Cardiac fibroblast (primary cell): ENCODE measurements at regions not wholly inside any gene's neighbourhood (a gene's known extent, or its start where the extent isn't known, plus 50 kb on each side); places are given as distances from the start of the nearest gene placed in this dataset.
"Not testable (repeated sequence)": the region's sequence is repeated elsewhere in the genome, so short reads cannot be mapped to it uniquely, and the experiment has no call there.

ENCODE experiments used
- DNase-seq, 2 donors: peaks; one replicate each; pipeline versions ENCODE4 v3.0.0 to v3.0.0-alpha.2; 2010; ENCODE audit warnings: low read depth in 2 of 2
- H3K4me3 ChIP-seq, 2 donors: replicated peaks in 1 of 2; 1 replicate in 1 of 2; 2 replicates in 1 of 2; pipeline ENCODE4 v1.5.1; 2011; ENCODE audit warnings: low read depth in 2 of 2, low read length in 2 of 2, mild to moderate bottlenecking in 2 of 2, moderate library complexity in 1 of 2
- TF ChIP-seq, protein P1 (sequence below): IDR thresholded peaks from one replicate; pipeline ENCODE4 v1.5.1; 2011; ENCODE audit warnings: low read depth, mild to moderate bottlenecking, low read length, inconsistent platforms

- DNase-seq, result no peak
- H3K4me3 ChIP-seq, result no peak overlapping the region
- TF ChIP-seq, protein P1, sequence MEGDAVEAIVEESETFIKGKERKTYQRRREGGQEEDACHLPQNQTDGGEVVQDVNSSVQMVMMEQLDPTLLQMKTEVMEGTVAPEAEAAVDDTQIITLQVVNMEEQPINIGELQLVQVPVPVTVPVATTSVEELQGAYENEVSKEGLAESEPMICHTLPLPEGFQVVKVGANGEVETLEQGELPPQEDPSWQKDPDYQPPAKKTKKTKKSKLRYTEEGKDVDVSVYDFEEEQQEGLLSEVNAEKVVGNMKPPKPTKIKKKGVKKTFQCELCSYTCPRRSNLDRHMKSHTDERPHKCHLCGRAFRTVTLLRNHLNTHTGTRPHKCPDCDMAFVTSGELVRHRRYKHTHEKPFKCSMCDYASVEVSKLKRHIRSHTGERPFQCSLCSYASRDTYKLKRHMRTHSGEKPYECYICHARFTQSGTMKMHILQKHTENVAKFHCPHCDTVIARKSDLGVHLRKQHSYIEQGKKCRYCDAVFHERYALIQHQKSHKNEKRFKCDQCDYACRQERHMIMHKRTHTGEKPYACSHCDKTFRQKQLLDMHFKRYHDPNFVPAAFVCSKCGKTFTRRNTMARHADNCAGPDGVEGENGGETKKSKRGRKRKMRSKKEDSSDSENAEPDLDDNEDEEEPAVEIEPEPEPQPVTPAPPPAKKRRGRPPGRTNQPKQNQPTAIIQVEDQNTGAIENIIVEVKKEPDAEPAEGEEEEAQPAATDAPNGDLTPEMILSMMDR, result no peak
Observed at GRCh38 chr11:115980337-115981103, 476.3 kb upstream of the CADM1 start.

DNA sequence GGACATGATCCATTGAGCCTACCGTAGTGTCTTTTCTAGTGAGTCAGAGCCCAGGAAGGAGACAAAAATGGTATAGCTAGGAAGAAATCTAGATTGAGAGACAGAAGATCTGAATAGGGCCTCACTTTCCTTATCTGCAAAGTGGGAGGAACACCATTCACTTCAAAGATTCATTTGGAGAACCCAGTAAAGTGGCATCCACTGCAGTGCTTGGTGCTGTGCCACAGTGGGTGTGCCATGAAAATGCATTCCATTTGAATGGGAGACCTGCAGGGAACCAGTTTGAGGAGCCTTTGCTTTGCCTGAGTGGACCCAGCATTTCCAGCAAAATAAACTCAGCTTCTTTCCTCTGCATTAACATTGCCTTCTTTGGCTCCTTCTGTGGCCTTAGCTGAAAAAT lies 470.5 kb upstream of the CADM1 start:
- no peak for DNase-seq
- no peak overlapping the region for H3K4me3 ChIP-seq
- TF ChIP-seq, protein P1, result no peak

GRCh38 chr11:115967203-115967602 lies 463.0 kb upstream of the CADM1 start:
- not testable (repeated sequence) for H3K4me3 ChIP-seq, DNase-seq

DNA sequence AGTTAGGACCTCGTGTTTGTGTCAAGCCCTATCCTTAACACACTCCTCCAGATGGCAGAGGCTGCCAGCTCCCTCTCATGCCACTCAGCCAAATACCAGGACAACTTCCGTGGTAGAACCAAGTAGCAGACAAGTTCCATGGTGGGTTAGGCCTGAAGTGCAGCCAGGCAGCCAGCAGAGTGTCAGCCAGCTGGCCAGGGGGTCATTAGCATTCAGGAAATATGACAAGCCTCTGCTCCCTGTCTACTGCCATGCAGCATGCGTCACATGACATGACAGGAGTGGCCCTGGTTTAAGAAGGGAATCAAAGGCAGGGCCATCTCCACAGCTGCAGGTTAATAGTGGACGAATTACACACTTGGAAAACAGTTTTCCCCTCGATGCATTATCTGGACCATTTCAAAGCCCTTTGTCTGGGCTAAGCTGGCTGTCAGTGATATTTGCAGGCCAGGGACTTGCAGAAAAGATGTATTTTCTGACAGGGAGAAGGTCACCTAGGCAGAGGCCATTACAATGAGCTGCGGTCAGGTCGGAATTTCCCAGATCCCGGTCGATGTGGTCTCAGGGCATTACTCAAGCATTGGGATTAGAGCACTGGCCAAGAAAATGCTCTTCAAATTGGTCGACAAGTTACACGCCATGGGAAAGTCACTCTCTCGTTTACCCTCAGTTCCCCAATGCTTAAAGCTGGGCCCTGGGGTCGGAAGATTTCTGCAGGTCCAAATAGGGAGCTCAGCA lies 461.7 kb upstream of the CADM1 start:
- DNase-seq, result no peak
- TF ChIP-seq, protein P1, result no peak
- no peak overlapping the region for H3K4me3 ChIP-seq

DNA sequence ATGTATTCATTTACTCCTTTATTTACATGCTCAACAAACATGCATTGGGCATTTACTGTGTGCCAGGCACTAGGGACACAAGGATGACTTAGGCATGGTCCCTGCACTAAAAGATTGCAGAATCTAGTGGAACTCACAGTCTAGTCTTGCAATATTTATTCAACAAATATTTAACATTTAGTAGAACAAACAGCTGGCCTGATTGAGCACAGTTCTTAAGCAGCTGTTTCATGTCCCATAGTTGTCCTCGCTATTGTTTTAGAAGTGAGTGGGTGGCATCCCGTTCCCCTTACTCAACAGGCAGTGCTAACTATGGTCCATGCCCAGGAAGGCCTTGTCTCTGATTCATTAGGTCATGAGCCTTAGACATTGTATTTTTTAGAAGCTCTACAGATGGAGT lies 459.9 kb upstream of the CADM1 start:
- peak; percentile 41 to 74 for DNase-seq
- no peak overlapping the region for H3K4me3 ChIP-seq
- TF ChIP-seq, protein P1, result no peak

- TF ChIP-seq, protein P1, result no peak
- H3K4me3 ChIP-seq, result no peak overlapping the region
- peak; percentile 10 to 31 for DNase-seq
Observed at GRCh38 chr11:115963156-115963555, 458.9 kb upstream of the CADM1 start.

DNA sequence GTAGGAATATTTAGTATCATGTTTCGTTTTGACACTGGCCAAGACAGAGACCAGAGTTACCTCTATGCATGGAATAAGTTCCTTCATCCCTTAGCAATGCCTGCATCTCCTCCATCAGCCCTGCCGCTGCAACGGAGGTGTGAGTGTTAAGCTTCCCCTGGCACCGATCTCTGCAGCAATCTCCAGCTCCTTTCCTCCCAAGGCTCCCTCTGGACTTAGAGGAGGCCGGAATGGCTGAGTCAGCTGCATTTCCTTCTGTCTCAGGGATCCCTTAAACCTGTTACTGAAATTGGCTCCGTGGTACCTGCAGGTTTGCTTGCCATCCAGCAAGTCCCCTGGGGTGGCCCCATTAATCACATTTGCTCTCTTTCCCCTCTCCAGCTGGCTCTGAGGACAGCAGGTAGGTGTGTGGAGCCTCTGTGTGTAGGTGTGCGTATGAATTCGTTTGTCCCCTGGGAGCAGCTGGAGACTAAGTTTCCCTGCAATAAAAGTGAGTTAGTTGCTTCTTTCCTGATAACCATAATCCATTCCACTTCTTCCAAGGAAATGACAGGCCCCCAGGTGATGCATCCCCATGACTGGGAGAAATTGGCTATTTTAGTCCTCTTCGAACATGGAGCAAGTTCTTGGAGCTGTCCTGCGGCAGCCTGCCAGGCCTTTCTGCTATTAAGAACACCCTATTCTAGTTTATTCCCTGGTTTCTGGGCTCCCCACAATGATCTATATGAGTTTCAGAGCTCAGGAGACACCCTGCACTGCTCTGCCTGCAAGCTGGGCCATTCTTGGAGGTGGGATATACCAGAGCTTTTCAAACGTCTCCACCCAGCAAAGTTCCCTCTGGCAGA lies 457.2 kb upstream of the CADM1 start:
- H3K4me3 ChIP-seq, result no peak overlapping the region
- TF ChIP-seq, protein P1, result no peak
- DNase-seq, result peak in 1 of 2 donors; percentile 15
